ENCODE measurements at regions not wholly inside any gene's neighbourhood (a gene's known extent, or its start where the extent isn't known, plus 50 kb on each side); places are given as distances from the start of the nearest gene placed in this dataset.

DNA sequence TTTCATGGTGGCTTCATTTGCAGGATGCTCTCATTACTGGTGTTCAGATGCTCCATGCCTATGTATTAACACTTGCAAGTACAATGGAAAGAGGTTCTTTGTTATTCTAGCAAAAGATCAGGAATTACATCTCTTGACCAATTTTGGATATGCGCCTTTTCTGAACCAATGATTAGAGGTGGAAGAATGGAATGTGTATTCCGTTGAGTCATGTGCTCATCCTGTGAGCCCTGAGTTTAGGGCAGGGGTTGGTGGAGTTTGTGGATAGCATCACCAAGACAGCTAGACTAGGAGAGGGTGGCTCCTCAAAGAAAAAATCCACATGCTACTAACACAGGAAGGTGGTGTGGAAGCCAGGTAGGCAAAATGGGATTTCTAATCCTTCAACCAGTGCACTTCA is 80.7 kb upstream of the SLC25A26 start:
- no peak overlapping the region for H3K4me3 Mint-ChIP-seq
- no peaks in the 10 kb centered on the region for H3K4me1 Mint-ChIP-seq (ENCODE audit: low read depth)
- H3K36me3 Mint-ChIP-seq (ENCODE audit: low read depth): no peaks in the 10 kb centered on the region
- no peak overlapping the region for H3K27ac Mint-ChIP-seq
- H3K9me3 Mint-ChIP-seq: no peaks in the 10 kb centered on the region
- H3K27me3 Mint-ChIP-seq: peaks cover 8% of the 10 kb centered on the region
- DNase-seq: no peak

DNA sequence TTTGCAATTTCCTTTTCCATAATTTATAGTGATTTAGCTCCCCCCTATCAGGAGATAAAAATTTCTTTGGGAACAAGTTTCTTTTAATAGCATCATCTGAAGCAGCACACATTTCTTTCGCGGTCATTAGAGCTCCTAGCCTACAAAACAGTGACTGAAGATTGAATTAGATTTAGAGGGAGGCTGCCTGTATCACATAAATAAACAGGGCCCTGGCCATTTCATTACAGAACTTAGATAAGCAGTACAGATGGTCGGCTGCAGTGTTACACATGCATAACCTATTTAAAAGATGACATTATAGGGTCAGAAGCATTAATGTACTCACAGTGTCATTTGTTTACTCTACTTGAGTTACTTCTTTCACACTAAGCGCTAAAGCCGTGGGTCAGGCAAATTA is 81.4 kb upstream of the SLC25A26 start:
- Mint-ChIP-seq H3K27ac (no peak overlapping the region), H3K36me3 (ENCODE audit: low read depth) (no peaks in the 10 kb centered on the region), H3K4me1 (ENCODE audit: low read depth) (no peaks in the 10 kb centered on the region), H3K9me3 (no peaks in the 10 kb centered on the region), H3K27me3 (peaks cover 8% of the 10 kb centered on the region), H3K4me3 (no peak overlapping the region)
- no peak for DNase-seq

DNA sequence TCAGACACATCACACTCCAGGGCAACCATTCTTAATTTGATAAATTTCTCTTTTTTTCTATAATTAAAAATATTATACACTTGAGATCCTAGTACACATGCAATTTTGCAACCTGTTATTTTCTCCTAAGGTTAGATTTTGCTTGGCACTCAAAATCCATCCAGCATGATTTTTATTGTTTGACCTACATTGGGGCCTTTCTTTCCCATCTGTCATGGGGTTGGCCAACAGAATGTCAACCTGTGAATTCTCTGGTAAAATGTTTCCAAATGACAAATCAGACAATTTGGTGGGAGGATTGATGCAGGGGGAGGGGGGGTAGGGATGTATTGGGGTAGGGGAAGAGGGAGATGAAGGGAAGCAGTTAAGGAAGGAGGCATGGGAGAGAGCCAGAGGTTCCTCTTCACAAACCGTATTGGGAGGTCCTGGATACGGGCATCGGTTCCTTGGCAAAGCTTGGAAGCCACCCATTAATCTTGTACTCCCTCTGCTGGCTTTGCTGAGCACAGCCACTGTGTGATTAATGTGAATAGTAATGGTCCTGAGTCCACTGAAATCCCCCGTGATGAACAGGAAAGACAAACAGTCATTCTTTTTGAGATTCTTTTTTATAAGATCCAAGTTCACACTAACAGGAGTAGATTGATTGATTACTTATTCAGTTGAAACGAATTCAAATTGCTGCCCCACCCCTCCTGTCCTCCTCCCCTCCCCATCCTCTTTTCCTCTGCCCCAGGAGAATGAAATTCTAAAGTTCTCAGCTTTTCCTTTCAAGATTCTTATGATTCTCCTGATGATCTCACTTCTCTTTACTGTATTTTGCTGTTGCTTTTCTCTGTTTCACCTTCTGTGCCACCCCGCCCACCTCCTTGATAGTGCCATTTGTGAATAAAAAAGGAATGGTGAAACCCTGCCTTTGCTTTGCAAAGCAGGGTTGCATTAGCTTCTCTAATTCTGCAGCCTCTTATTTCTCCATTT is 82.2 kb upstream of the SLC25A26 start:
- H3K4me3 Mint-ChIP-seq: no peak overlapping the region
- peaks cover 8% of the 10 kb centered on the region for H3K27me3 Mint-ChIP-seq
- no peaks in the 10 kb centered on the region for H3K4me1 Mint-ChIP-seq (ENCODE audit: low read depth)
- H3K27ac Mint-ChIP-seq: no peak overlapping the region
- no peaks in the 10 kb centered on the region for H3K36me3 Mint-ChIP-seq (ENCODE audit: low read depth)
- H3K9me3 Mint-ChIP-seq: no peaks in the 10 kb centered on the region
- peak; percentile 28 for DNase-seq

DNA sequence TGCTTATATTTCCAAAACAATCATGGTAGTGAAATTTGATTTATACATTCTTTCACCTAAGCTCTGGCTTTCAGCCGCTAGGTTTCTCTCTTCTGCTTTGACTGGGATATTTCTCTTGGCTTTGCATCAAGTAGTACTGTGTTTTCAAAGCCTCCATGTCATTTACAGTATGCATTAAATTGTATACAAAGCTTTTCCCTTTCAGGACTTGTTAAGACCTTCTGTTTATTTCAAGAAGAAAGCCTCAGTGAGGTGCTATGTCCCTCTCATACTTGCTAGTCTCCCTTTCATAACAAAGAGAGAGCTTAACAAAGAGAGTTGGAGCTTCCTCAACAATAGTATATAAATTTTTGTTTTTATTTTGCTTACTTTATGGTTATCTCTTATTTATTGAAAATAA is 84.2 kb upstream of the SLC25A26 start:
- H3K4me3 Mint-ChIP-seq: no peak overlapping the region
- no peak overlapping the region for H3K27ac Mint-ChIP-seq
- H3K9me3 Mint-ChIP-seq: no peaks in the 10 kb centered on the region
- DNase-seq: no peak
- peaks cover 8% of the 10 kb centered on the region for H3K27me3 Mint-ChIP-seq
- no peaks in the 10 kb centered on the region for H3K4me1 Mint-ChIP-seq (ENCODE audit: low read depth)
- H3K36me3 Mint-ChIP-seq (ENCODE audit: low read depth): no peaks in the 10 kb centered on the region

DNA sequence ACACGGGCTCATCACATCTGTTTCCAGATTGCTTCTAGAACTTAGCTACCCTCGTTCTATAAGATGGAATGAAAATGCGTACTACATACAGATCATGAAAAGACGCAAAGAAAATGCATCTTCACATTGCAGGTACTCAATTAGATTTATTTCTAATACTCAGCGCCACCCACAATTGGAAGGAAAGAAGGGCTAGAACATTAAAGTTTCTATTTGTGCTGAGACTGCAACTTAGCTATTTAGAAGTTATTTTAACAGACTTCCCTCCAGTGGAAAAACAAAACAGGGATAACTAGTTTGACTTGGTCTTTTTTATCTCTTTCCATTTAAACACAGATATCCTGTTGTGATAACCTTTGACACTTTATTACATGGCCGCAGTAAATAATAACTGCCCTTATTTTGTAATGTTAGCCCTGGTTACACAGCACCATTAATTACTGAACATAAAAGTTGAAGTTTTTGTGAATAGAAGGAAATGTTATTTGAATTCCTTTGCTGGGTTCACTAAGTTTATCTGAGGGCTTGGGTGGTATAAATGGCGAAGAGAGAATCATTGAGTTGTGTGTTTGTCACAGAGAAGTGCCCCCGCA is 86.9 kb upstream of the SLC25A26 start:
- H3K27me3 Mint-ChIP-seq: peaks cover 1% of the 10 kb centered on the region
- no peak for DNase-seq
- no peak overlapping the region for H3K4me3 Mint-ChIP-seq
- H3K9me3 Mint-ChIP-seq: no peaks in the 10 kb centered on the region
- no peaks in the 10 kb centered on the region for H3K4me1 Mint-ChIP-seq (ENCODE audit: low read depth)
- no peaks in the 10 kb centered on the region for H3K36me3 Mint-ChIP-seq (ENCODE audit: low read depth)
- H3K27ac Mint-ChIP-seq: no peak overlapping the region

DNA sequence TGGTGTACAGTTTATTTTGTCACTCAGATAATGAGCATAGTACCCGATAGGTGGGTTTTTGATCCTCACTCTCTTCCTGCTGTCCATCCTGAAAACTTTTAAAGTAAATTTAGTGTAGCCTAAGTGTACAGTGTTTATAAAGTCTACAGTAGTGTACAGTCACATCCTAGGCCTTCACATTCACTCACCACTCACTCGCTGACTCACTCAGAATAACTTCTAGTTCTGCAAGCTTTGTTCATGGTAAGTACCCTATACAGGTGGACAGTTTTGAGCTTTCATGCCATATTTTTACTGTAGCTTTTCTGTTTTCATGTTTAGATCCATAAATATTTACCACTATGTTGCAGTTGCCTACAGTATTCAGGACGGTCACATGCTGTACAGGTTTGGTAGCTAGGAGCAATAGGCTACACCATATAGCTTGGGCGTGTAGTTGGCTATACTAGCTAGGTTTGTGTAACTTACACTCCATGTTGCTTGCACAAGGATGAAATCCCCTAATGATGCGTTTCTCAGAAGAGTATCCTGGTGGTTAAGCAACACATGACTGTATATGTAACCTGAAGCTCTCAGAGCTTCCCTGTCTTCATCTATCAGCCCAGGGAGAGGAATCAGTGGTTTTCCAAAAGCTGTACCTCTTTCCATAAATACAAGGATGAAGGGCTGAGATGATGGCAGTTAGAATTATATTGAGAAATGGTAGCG is 87.6 kb upstream of the SLC25A26 start:
- no peak overlapping the region for H3K27ac Mint-ChIP-seq
- no peaks in the 10 kb centered on the region for H3K36me3 Mint-ChIP-seq (ENCODE audit: low read depth)
- DNase-seq: no peak
- no peaks in the 10 kb centered on the region for H3K9me3 Mint-ChIP-seq
- H3K27me3 Mint-ChIP-seq: no peaks in the 10 kb centered on the region
- no peak overlapping the region for H3K4me3 Mint-ChIP-seq
- H3K4me1 Mint-ChIP-seq (ENCODE audit: low read depth): no peaks in the 10 kb centered on the region

- H3K4me1 Mint-ChIP-seq (ENCODE audit: low read depth): no peaks in the 10 kb centered on the region
- H3K27ac Mint-ChIP-seq: no peak overlapping the region
- no peak for DNase-seq
- peaks cover 2% of the 10 kb centered on the region for H3K27me3 Mint-ChIP-seq
- no peaks in the 10 kb centered on the region for H3K36me3 Mint-ChIP-seq (ENCODE audit: low read depth)
- H3K9me3 Mint-ChIP-seq: no peaks in the 10 kb centered on the region
- H3K4me3 Mint-ChIP-seq: no peak overlapping the region
Observed at GRCh38 chr3:66128623-66129022, 89.9 kb upstream of the MAGI1 start.

DNA sequence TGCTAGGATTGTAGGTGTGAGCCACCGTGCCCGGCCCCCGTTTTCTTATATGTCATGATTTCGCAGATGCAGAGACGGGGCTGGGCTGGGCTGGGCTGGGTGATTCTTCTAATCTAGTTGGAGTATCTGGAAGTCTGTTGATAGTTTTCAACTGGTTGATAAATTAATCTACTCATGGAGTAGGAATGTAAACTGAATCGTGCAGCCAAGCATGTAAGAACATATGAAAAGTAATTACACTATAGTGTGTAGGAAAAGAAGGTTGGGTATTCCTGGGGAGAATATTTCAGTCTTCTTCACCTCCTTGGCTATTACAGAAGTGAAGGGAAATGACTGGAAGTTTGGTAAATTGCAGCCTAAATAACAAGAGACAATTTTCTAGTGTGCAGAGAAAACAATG is 82.6 kb upstream of the MAGI1 start:
- H3K27ac Mint-ChIP-seq: no peak overlapping the region
- H3K36me3 Mint-ChIP-seq (ENCODE audit: low read depth): no peaks in the 10 kb centered on the region
- no peaks in the 10 kb centered on the region for H3K4me1 Mint-ChIP-seq (ENCODE audit: low read depth)
- no peaks in the 10 kb centered on the region for H3K9me3 Mint-ChIP-seq
- peaks cover 9% of the 10 kb centered on the region for H3K27me3 Mint-ChIP-seq
- DNase-seq: no peak
- H3K4me3 Mint-ChIP-seq: no peak overlapping the region

GRCh38 chr3:66115858-66116654 is 77.3 kb upstream of the MAGI1 start:
- no peak overlapping the region for H3K4me3 Mint-ChIP-seq
- no peaks in the 10 kb centered on the region for H3K9me3 Mint-ChIP-seq

GRCh38 chr3:66113542-66113941 is 74.8 kb upstream of the MAGI1 start:
- H3K27me3 Mint-ChIP-seq: peaks cover 14% of the 10 kb centered on the region
- no peak overlapping the region for H3K4me3 Mint-ChIP-seq
- H3K9me3 Mint-ChIP-seq: no peaks in the 10 kb centered on the region
- H3K27ac Mint-ChIP-seq: no peak overlapping the region
- no peak for DNase-seq
- H3K4me1 Mint-ChIP-seq (ENCODE audit: low read depth): no peaks in the 10 kb centered on the region
- no peaks in the 10 kb centered on the region for H3K36me3 Mint-ChIP-seq (ENCODE audit: low read depth)

More at GRCh38 chr3:66115858-66116654, 77.3 kb upstream of the MAGI1 start:
- H3K27ac Mint-ChIP-seq: no peak overlapping the region
- no peaks in the 10 kb centered on the region for H3K4me1 Mint-ChIP-seq (ENCODE audit: low read depth)
- DNase-seq: no peak
- H3K36me3 Mint-ChIP-seq (ENCODE audit: low read depth): no peaks in the 10 kb centered on the region
- H3K27me3 Mint-ChIP-seq: peaks cover 11% of the 10 kb centered on the region

GRCh38 chr3:66110840-66111239 is 72.1 kb upstream of the MAGI1 start:
- no peak for DNase-seq
- H3K4me1 Mint-ChIP-seq (ENCODE audit: low read depth): no peaks in the 10 kb centered on the region
- no peaks in the 10 kb centered on the region for H3K36me3 Mint-ChIP-seq (ENCODE audit: low read depth)
- H3K4me3 Mint-ChIP-seq: no peak overlapping the region
- H3K27ac Mint-ChIP-seq: no peak overlapping the region
- no peaks in the 10 kb centered on the region for H3K9me3 Mint-ChIP-seq
- H3K27me3 Mint-ChIP-seq: peaks cover 10% of the 10 kb centered on the region

DNA sequence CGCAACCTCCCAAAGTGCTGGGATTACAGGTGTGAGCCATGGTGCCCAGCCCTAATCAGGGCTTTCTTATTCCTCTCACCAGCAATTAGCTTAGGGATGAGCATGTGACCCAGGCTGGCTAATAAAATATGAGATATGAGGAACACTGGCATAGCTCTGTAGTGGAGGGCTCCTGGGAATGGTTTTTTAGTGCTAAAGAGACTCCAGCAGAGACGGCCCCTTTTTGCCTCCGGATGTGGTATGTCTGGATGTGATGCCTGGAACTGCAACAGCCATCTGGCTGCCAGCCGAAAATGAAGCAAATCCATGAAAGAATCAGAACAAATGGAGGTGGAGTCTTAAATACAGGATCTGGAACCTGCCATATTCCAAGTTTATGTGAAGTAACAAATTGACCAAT is 69.1 kb upstream of the MAGI1 start:
- Mint-ChIP-seq H3K27me3 (peaks cover 10% of the 10 kb centered on the region), H3K4me1 (ENCODE audit: low read depth) (no peaks in the 10 kb centered on the region), H3K4me3 (no peak overlapping the region), H3K9me3 (no peaks in the 10 kb centered on the region), H3K36me3 (ENCODE audit: low read depth) (no peaks in the 10 kb centered on the region), H3K27ac (no peak overlapping the region)
- DNase-seq: no peak

GRCh38 chr3:66106788-66107187 is 68.1 kb upstream of the MAGI1 start:
- no peak overlapping the region for H3K4me3 Mint-ChIP-seq
- no peak overlapping the region for H3K27ac Mint-ChIP-seq
- DNase-seq: no peak

GRCh38 chr3:66104535-66104934 is 65.8 kb upstream of the MAGI1 start:
- peaks cover 5% of the 10 kb centered on the region for H3K27me3 Mint-ChIP-seq
- no peak for DNase-seq
- no peaks in the 10 kb centered on the region for H3K4me1 Mint-ChIP-seq (ENCODE audit: low read depth)
- no peaks in the 10 kb centered on the region for H3K36me3 Mint-ChIP-seq (ENCODE audit: low read depth)
- H3K27ac Mint-ChIP-seq: no peak overlapping the region
- H3K4me3 Mint-ChIP-seq: no peak overlapping the region
- no peaks in the 10 kb centered on the region for H3K9me3 Mint-ChIP-seq

More at GRCh38 chr3:66106788-66107187, 68.1 kb upstream of the MAGI1 start:
- Mint-ChIP-seq H3K9me3 (no peaks in the 10 kb centered on the region), H3K4me1 (ENCODE audit: low read depth) (no peaks in the 10 kb centered on the region), H3K27me3 (peaks cover 10% of the 10 kb centered on the region), H3K36me3 (ENCODE audit: low read depth) (no peaks in the 10 kb centered on the region)

Data from activated T-cell treated with anti-CD3 and anti-CD28 coated beads, Interleukin-2, amount 50 U/mL, for 24 hours (primary cell).